GM23338 (cell line): ENCODE measurements at regions not wholly inside any gene's neighbourhood (a gene's known extent, or its start where the extent isn't known, plus 50 kb on each side); places are given as distances from the start of the nearest gene placed in this dataset.

Experiments used
- ATAC-seq: fragments of 200-7000 bp; cut with Tn5 transposase; 3 replicates; pipeline ENCODE4 v1.9.1; 2020
- DNase-seq: peaks from one replicate; pipeline ENCODE4 v3.0.0-alpha.2; 2015; ENCODE audit warnings: low spot score
- H2AFZ ChIP-seq: fragments of 200-600 bp; sonication (generic); 2 replicates; pipeline ENCODE4 v1.8.0; 2016; ENCODE audit warnings: antibody characterized with exemption, mild to moderate bottlenecking, moderate library complexity
- H3F3A ChIP-seq: fragments of 200-600 bp; sonication (generic); replicated peaks from 2 replicates; pipeline ENCODE4 v1.8.0; 2017; ENCODE audit warnings: antibody characterized with exemption, mixed run types, low read depth
- H3K27ac ChIP-seq: fragments of 200-600 bp; sonication (generic); 2 replicates; pipeline ENCODE4 v1.6.1; 2016; ENCODE audit warnings: low read depth
- H3K27me3 ChIP-seq: fragments of 200-600 bp; sonication (generic); 2 replicates; pipeline ENCODE4 v1.8.0; 2016; ENCODE audit warnings: mild to moderate bottlenecking, mixed run types, moderate library complexity; ENCODE audit not compliant: insufficient read depth
- H3K36me3 ChIP-seq: fragments of 200-600 bp; sonication (generic); 2 replicates; pipeline ENCODE4 v1.8.0; 2016; ENCODE audit warnings: mild to moderate bottlenecking; ENCODE audit not compliant: insufficient read depth
- H3K4me1 ChIP-seq: fragments of 200-600 bp; sonication (generic); 2 replicates; pipeline ENCODE4 v1.8.0; 2016; ENCODE audit warnings: mild to moderate bottlenecking, moderate library complexity; ENCODE audit not compliant: insufficient read depth
- H3K4me2 ChIP-seq: fragments of 200-600 bp; sonication (generic); 2 replicates; pipeline ENCODE4 v1.7.1; 2017; ENCODE audit warnings: mixed run types
- H3K4me3 ChIP-seq: fragments of 200-600 bp; sonication (generic); 2 replicates; pipeline ENCODE4 v1.6.1; 2016; ENCODE audit warnings: mixed run types
- H3K79me2 ChIP-seq: fragments of 200-600 bp; sonication (generic); replicated peaks from 2 replicates; pipeline ENCODE4 v1.8.0; 2017; ENCODE audit warnings: mild to moderate bottlenecking; ENCODE audit not compliant: insufficient read depth
- H3K9me2 ChIP-seq: fragments of 200-600 bp; sonication (generic); 2 replicates; pipeline ENCODE4 v1.8.0; 2017; ENCODE audit not compliant: insufficient read depth
- H4K20me1 ChIP-seq: fragments of 200-600 bp; sonication (generic); replicated peaks from 2 replicates; pipeline ENCODE4 v1.8.0; 2017; ENCODE audit warnings: mild to moderate bottlenecking; ENCODE audit not compliant: insufficient read depth
- H3K27ac Mint-ChIP-seq: 2 replicates; pipeline ENCODE4 v1.8.0; 2020; ENCODE audit warnings: inconsistent platforms, mild to moderate bottlenecking, moderate library complexity, mixed read lengths
- H3K27me3 Mint-ChIP-seq: 3 replicates; pipeline ENCODE4 v1.8.0; 2022; ENCODE audit warnings: low read depth, mild to moderate bottlenecking, moderate library complexity, mixed read lengths, inconsistent platforms; ENCODE audit not compliant: insufficient read depth, poor library complexity
- H3K36me3 Mint-ChIP-seq: 3 replicates; pipeline ENCODE4 v1.8.0; 2021; ENCODE audit warnings: low read depth, mild to moderate bottlenecking, inconsistent platforms, moderate library complexity, mixed read lengths
- H3K4me1 Mint-ChIP-seq: 3 replicates; pipeline ENCODE4 v1.8.0; 2020; ENCODE audit warnings: mild to moderate bottlenecking, inconsistent platforms, mixed read lengths
- H3K4me3 Mint-ChIP-seq: 3 replicates; pipeline ENCODE4 v1.8.0; 2021; ENCODE audit warnings: moderate library complexity, mild to moderate bottlenecking, inconsistent platforms, mixed read lengths
- H3K9me3 Mint-ChIP-seq: 3 replicates; pipeline ENCODE4 v1.8.0; 2020; ENCODE audit warnings: moderate library complexity, mild to moderate bottlenecking, inconsistent platforms, mixed read lengths
- CTCF ChIP-seq, 2 experiments: fragments of 200-600 bp in 1 of 2; sonication (generic) in 1 of 2; conservative IDR thresholded peaks; 2 replicates each; pipeline versions ENCODE4 v1.5.1 to v1.6.1; 2016 to 2017; ENCODE audit warnings: antibody characterized with exemption in 2 of 2, low read depth in 2 of 2, mild to moderate bottlenecking in 2 of 2, moderate library complexity in 1 of 2
- NANOG ChIP-seq: IDR thresholded peaks from 2 replicates; pipeline ENCODE4 v1.6.1; 2016; ENCODE audit warnings: antibody characterized with exemption, borderline replicate concordance
- ZNF462 ChIP-seq: fragments of 250-450 bp; sonication (Bioruptor Pico); IDR thresholded peaks from 2 replicates; pipeline ENCODE4 v1.5.0; 2020; ENCODE audit warnings: mild to moderate bottlenecking, moderate library complexity

- no peak for TF ChIP-seq CTCF (conservative IDR thresholded peaks at IDR 0.05; ENCODE audit: low read depth in 2 of 2)
These were observed 70.8 kb upstream of the HSPA9 start (continued) for GRCh38 chr5:138645778-138646575.

GRCh38 chr5:138643040-138643791 lies 68.0 kb upstream of the HSPA9 start:
- DNase-seq = no peak
- peak overlapping the region; percentile 85 for H2AFZ ChIP-seq
- H3K4me1 Mint-ChIP-seq = peaks cover 40% of the 10 kb centered on the region
- H4K20me1 ChIP-seq = no peaks in the 10 kb centered on the region
- no peak overlapping the region for H3K4me3 ChIP-seq
- H3K36me3 ChIP-seq = no peaks in the 10 kb centered on the region
- H3K27ac Mint-ChIP-seq = no peak overlapping the region
- no peaks in the 10 kb centered on the region for H3K27me3 ChIP-seq
- TF ChIP-seq NANOG (no peak), ZNF462 (CRISPR knock-in tag) (no peak), CTCF (conservative IDR thresholded peaks at IDR 0.05; ENCODE audit: low read depth in 2 of 2) (peak in 1 of 2 experiments; percentile 39; a peak in 2 of 4 replicates)
- H3K9me2 ChIP-seq = no peaks in the 10 kb centered on the region
- no peak overlapping the region for H3K27ac ChIP-seq
- no peaks in the 10 kb centered on the region for H3K36me3 Mint-ChIP-seq
- peaks cover 9% of the 10 kb centered on the region for H3K27me3 Mint-ChIP-seq
- no peaks in the 10 kb centered on the region for H3K9me3 Mint-ChIP-seq
- peak; percentile 33 for ATAC-seq
- no peaks in the 10 kb centered on the region for H3F3A ChIP-seq
- H3K4me3 Mint-ChIP-seq = no peak overlapping the region
- no peaks in the 10 kb centered on the region for H3K79me2 ChIP-seq
- 0 out of 2 replicates have a peak overlapping the region, but pooled peaks have one; percentile 32 for H3K4me2 ChIP-seq
- H3K4me1 ChIP-seq = peaks cover 28% of the 10 kb centered on the region
